Peyer's patch (tissue), 4 donors: ENCODE measurements at regions not wholly inside any gene's neighbourhood (a gene's known extent, or its start where the extent isn't known, plus 50 kb on each side); places are given as distances from the start of the nearest gene placed in this dataset.

ENCODE experiments used
- CTCF ChIP-seq, 6 experiments: fragments of 450-650 bp in 4 of 6; fragments of 200-600 bp in 2 of 6; sonication (generic) in 1 of 6; IDR thresholded peaks; one replicate each; pipeline ENCODE4 v1.5.1; 2017 to 2019; ENCODE audit warnings: antibody characterized with exemption in 6 of 6, mild to moderate bottlenecking in 3 of 6, moderate library complexity in 1 of 6
- POLR2A ChIP-seq, 2 donors: fragments of 450-650 bp; IDR thresholded peaks; one replicate each; pipeline ENCODE4 v1.5.1; 2017; ENCODE audit warnings: antibody characterized with exemption in 2 of 2, mild to moderate bottlenecking in 2 of 2, moderate library complexity in 2 of 2

- TF ChIP-seq CTCF (IDR thresholded peaks at IDR 0.05), result no peak
- no peak for TF ChIP-seq POLR2A (IDR thresholded peaks at IDR 0.05)
Measured at GRCh38 chr6:133187657-133188453, 53.3 kb upstream of the EYA4 start.
